Right cardiac atrium (tissue), 5 donors: ENCODE measurements at regions not wholly inside any gene's neighbourhood (a gene's known extent, or its start where the extent isn't known, plus 50 kb on each side); places are given as distances from the start of the nearest gene placed in this dataset.
A peak's percentile ranks its signal among the peaks of the same experiment; 100 is the strongest.
"Not testable (repeated sequence)": the region's sequence is repeated elsewhere in the genome, so short reads cannot be mapped to it uniquely, and the experiment has no call there.

Experiments
- ATAC-seq, 2 donors: fragments of 200-7000 bp; cut with Tn5 transposase; one replicate each; pipeline versions ENCODE4 v1.8.0 to v1.9.1; 2020; ENCODE audit warnings: moderate library complexity in 2 of 2, mild to moderate bottlenecking in 1 of 2
- DNase-seq, 3 donors: peaks; one replicate each; pipeline ENCODE4 v3.0.0-alpha.2; 2020
- H3K27ac ChIP-seq: one replicate; pipeline ENCODE4 v1.5.1; 2013; ENCODE audit warnings: mild to moderate bottlenecking, low read length, control low read depth, moderate library complexity
- H3K27me3 ChIP-seq: one replicate; pipeline ENCODE4 v1.6.1; 2013; ENCODE audit not compliant: control insufficient read depth, insufficient read depth
- H3K4me1 ChIP-seq: one replicate; pipeline ENCODE4 v1.6.1; 2013; ENCODE audit warnings: low read length; ENCODE audit not compliant: control insufficient read depth, insufficient read depth
- H3K4me3 ChIP-seq: one replicate; pipeline ENCODE4 v1.5.1; 2013; ENCODE audit warnings: low read length, control low read depth
- H3K9me3 ChIP-seq: one replicate; pipeline ENCODE4 v1.6.1; 2013; ENCODE audit warnings: low read length; ENCODE audit not compliant: control insufficient read depth
- WGBS: extraction: QIAGEN DNeasy Blood & Tissue Kit; methylation state at CpG from one replicate; pipeline ENCODE4 v1.1.7; 2013; 5-methylcytosine and 5-hydroxymethylcytosine counted together
- intact Hi-C, 4 donors: fragments of 100-400 bp; cut with DNase I; formaldehyde crosslinking; loops; one replicate each; pipeline versions ENCODE4 v1.11.0 to v1.14.0; 2022 to 2023
- donor health status: healthy with polysubstance abuse.
- donor health status: DM: no; HTN: yes; CAD: no.
- donor health status: DM: no; HTN: no; CAD: no.
- donor health status: DM: no; HTN: yes; CAD: no; lungs with severe emphysema.
- donor health status: DM: yes; HTN: yes; CAD: no.

GRCh38 chr1:8227674-8228073 is 90.2 kb upstream of the SLC45A1 start:
- WGBS, result 91% methylated on average over 2 of the region's 2 CpGs
- intact Hi-C loops, result not testable (repeated sequence)

GRCh38 chr1:8226747-8227146 is 91.2 kb upstream of the SLC45A1 start:
- intact Hi-C loops, result no loop called here
- H3K27ac ChIP-seq, result no peak overlapping the region
- peak in 1 of 3 donors; percentile 30 for DNase-seq
- peaks cover 2% of the 10 kb centered on the region for H3K4me1 ChIP-seq
- WGBS, result 69% methylated on average over 5 of the region's 5 CpGs
- peak in 1 of 2 donors; percentile 37 for ATAC-seq
- H3K9me3 ChIP-seq, result no peaks in the 10 kb centered on the region
- no peak overlapping the region for H3K4me3 ChIP-seq
- H3K27me3 ChIP-seq, result no peaks in the 10 kb centered on the region

More at GRCh38 chr1:8227674-8228073, 90.2 kb upstream of the SLC45A1 start:
- not testable (repeated sequence) for H3K4me1 ChIP-seq, H3K4me3 ChIP-seq, ATAC-seq, H3K9me3 ChIP-seq, H3K27me3 ChIP-seq, H3K27ac ChIP-seq
- peak in 1 of 3 donors; percentile 1 for DNase-seq

DNA sequence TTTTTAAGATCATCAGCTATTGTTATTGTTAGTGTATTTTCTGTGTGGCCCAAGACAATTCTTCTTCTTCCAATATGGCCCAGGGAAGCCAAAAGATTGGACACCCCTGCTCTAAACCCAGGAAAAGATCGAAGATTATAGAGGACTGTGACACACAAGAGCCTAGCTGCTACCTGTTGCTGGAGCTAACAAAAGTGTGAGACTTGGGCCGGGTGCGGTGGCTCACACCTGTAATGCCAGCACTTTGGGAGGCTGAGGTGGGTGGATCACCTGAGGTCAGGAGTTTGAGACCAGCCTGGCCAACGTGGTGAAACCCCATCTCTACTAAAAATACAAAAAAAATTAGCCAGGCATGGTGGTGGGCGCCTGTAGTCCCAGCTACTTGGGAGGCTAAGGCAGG is 91.9 kb upstream of the SLC45A1 start:
- ATAC-seq, H3K27me3 ChIP-seq, H3K27ac ChIP-seq, intact Hi-C loops, H3K4me3 ChIP-seq, H3K9me3 ChIP-seq, H3K4me1 ChIP-seq: not testable (repeated sequence)
- WGBS, result 88% methylated on average over 5 of the region's 5 CpGs
- DNase-seq, result peak in 1 of 3 donors; percentile 3

DNA sequence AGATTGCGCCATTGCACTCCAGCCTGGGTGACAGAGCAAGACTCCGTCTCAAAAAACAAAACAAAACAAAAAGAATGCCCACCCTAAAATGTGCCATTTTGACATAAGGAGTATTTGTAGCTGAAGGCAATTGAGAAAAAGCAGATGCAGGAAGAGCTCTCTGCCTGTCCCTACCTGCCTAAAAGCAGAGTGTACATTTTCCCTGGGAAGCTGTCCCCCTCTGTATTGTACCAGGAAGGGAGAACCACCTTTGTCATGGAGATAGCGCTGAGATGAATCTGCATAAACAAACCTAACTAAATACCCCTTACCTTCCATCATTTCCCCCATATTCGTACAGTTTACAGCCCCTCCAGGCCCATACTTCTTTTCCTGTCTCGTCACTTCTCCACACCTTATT is 94.4 kb upstream of the SLC45A1 start:
- WGBS, result 95% methylated on average over 5 of the region's 5 CpGs
- no peak overlapping the region for H3K27ac ChIP-seq
- no peaks in the 10 kb centered on the region for H3K27me3 ChIP-seq
- DNase-seq (no peak), ATAC-seq (no peak)
- no peak overlapping the region for H3K4me3 ChIP-seq
- intact Hi-C loops, result no loop called here
- H3K9me3 ChIP-seq, result no peaks in the 10 kb centered on the region
- H3K4me1 ChIP-seq, result peaks cover 2% of the 10 kb centered on the region

DNA sequence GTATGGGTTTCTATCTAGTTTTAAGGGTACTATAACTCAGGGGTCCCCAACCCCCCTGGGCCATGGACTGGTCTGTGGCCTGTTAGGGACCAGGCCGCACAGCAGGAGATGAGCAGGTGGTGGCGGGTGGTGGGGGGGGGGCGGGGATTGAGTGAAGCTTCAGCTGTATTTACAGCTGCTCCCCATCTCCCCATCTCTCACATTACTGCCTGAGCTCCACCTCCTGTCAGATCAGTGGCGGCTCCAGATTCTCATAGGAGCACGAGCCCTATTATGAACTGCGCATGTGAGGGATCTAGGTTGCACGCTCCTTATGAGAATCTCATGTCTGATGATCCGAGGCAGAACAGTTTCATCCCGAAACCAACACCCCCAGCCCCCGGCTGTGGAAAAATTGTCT is 95.1 kb upstream of the SLC45A1 start:
- no peaks in the 10 kb centered on the region for H3K27me3 ChIP-seq
- H3K9me3 ChIP-seq, result no peaks in the 10 kb centered on the region
- no peak overlapping the region for H3K4me3 ChIP-seq
- no peak overlapping the region for H3K27ac ChIP-seq
- peak in 1 of 3 donors; percentile 0 for DNase-seq
- peaks cover 2% of the 10 kb centered on the region for H3K4me1 ChIP-seq
- intact Hi-C loops, result no loop called here
- WGBS, result 97% methylated on average over 10 of the region's 10 CpGs
- no peak for ATAC-seq

DNA sequence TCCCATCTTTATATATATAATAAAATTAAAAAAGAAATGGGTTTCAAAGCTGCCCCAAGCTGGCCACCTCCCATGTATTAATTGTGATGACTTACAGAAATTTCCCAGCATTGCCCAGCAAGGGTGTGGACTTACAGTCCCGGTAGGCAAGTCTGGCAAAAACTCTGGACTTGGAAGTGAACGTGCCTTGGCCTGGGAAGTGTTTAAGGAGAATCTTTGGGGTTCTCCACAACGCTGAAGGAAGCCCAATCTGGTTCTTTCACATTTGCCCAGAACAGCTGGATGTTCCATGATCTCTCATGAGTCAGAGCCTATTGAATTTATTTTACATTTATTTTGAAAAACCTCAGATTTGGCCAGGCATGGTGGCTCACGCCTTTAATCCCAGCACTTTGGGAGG is 98.4 kb upstream of the SLC45A1 start:
- Histone ChIP-seq H3K4me3 (no peak overlapping the region), H3K27me3 (no peaks in the 10 kb centered on the region), H3K4me1 (no peaks in the 10 kb centered on the region), H3K27ac (no peak overlapping the region), H3K9me3 (no peaks in the 10 kb centered on the region)
- DNase-seq, result peak in 1 of 3 donors; percentile 37
- no peak for ATAC-seq
- intact Hi-C loops, result loop anchor here in 1 of 4 donors (10.0 kb wide), 1 partner anchor 185 kb away; no protein-coding TSS in a partner anchor
- WGBS, result 69% methylated on average over 4 of the region's 4 CpGs

- no peaks in the 10 kb centered on the region for H3K4me1 ChIP-seq
- intact Hi-C loops, result loop anchor here in 1 of 4 donors (10.0 kb wide), 1 partner anchor 184 kb away; no protein-coding TSS in a partner anchor
- H3K9me3 ChIP-seq, result no peaks in the 10 kb centered on the region
- H3K4me3 ChIP-seq, result no peak overlapping the region
- H3K27me3 ChIP-seq, result no peaks in the 10 kb centered on the region
- 87% methylated on average over 10 of the region's 10 CpGs for WGBS
- H3K27ac ChIP-seq, result no peak overlapping the region
- ATAC-seq, result peak in 1 of 2 donors; percentile 17
- DNase-seq, result peak in 1 of 3 donors; percentile 30
These were observed 99.4 kb upstream of the SLC45A1 start for GRCh38 chr1:8218351-8219092.

GRCh38 chr1:8217809-8218208 is 100.1 kb upstream of the SLC45A1 start:
- Histone ChIP-seq H3K4me1 (no peaks in the 10 kb centered on the region), H3K27me3 (no peaks in the 10 kb centered on the region), H3K9me3 (no peaks in the 10 kb centered on the region), H3K4me3 (peak overlapping the region; percentile 50), H3K27ac (peak overlapping the region; percentile 22)
- intact Hi-C loops, result loop anchor here in 1 of 4 donors (10.0 kb wide), 1 partner anchor 183 kb away; no protein-coding TSS in a partner anchor
- no peak for DNase-seq
- WGBS, result 69% methylated on average over 4 of the region's 4 CpGs
- no peak for ATAC-seq

- Histone ChIP-seq H3K4me1 (no peaks in the 10 kb centered on the region), H3K9me3 (no peaks in the 10 kb centered on the region), H3K27me3 (no peaks in the 10 kb centered on the region), H3K27ac (no peak overlapping the region), H3K4me3 (peak overlapping the region; percentile 50)
- DNase-seq, result peak; percentile 60 to 86 (median 78)
- intact Hi-C loops, result loop anchor here in 1 of 4 donors (10.0 kb wide), 1 partner anchor 182 kb away; no protein-coding TSS in a partner anchor
- 2% methylated on average over 70 of the region's 70 CpGs for WGBS
- ATAC-seq, result peak; percentile 87 to 90
These were observed 100.8 kb upstream of the SLC45A1 start for GRCh38 chr1:8217011-8217711.

GRCh38 chr1:8216005-8216404 is 101.9 kb upstream of the SLC45A1 start:
- ATAC-seq (no peak), DNase-seq (no peak)
- Histone ChIP-seq H3K9me3 (no peaks in the 10 kb centered on the region), H3K4me3 (no peak overlapping the region), H3K27me3 (no peaks in the 10 kb centered on the region), H3K4me1 (no peaks in the 10 kb centered on the region), H3K27ac (no peak overlapping the region)
- intact Hi-C loops, result loop anchor here in 1 of 4 donors (10.0 kb wide), 1 partner anchor 181 kb away; no protein-coding TSS in a partner anchor
- 37% methylated on average over 1 of the region's 1 CpG for whole genome bisulfite sequencing
